H9 (cell line): ENCODE measurements at regions not wholly inside any gene's neighbourhood (a gene's known extent, or its start where the extent isn't known, plus 50 kb on each side); places are given as distances from the start of the nearest gene placed in this dataset.
"Not testable (repeated sequence)": the region's sequence is repeated elsewhere in the genome, so short reads cannot be mapped to it uniquely, and the experiment has no call there.

ENCODE experiments used
- DNase-seq: peaks from one replicate; pipeline ENCODE4 v3.0.0-alpha.2; 2017
- H2AFZ ChIP-seq: one replicate; pipeline ENCODE4 v1.6.1; 2013; ENCODE audit warnings: mild to moderate bottlenecking, low read length, control low read depth, moderate library complexity
- H2AK5ac ChIP-seq: 2 replicates; pipeline ENCODE4 v1.6.1; 2013; ENCODE audit warnings: low read length, control low read depth, mixed read lengths; ENCODE audit not compliant: insufficient read length
- H2BK120ac ChIP-seq: one replicate; pipeline ENCODE4 v1.6.1; 2013; ENCODE audit warnings: low read depth, mild to moderate bottlenecking, low read length, control low read depth, inconsistent platforms; ENCODE audit not compliant: poor library complexity, severe bottlenecking
- H2BK12ac ChIP-seq: 2 replicates; pipeline ENCODE4 v1.6.1; 2013; ENCODE audit warnings: low read length, control low read depth, mixed read lengths, low read depth; ENCODE audit not compliant: insufficient read length
- H2BK15ac ChIP-seq: 2 replicates; pipeline ENCODE4 v1.6.1; 2013; ENCODE audit warnings: low read depth, low read length, control low read depth
- H2BK20ac ChIP-seq: one replicate; pipeline ENCODE4 v1.6.1; 2013; ENCODE audit warnings: low read depth, mild to moderate bottlenecking, low read length, control low read depth, inconsistent platforms; ENCODE audit not compliant: poor library complexity, severe bottlenecking
- H2BK5ac ChIP-seq: 2 replicates; pipeline ENCODE4 v1.6.1; 2013; ENCODE audit warnings: low read length, control low read depth, mixed read lengths; ENCODE audit not compliant: insufficient read length
- H3K14ac ChIP-seq: 2 replicates; pipeline ENCODE4 v1.6.1; 2013; ENCODE audit warnings: low read length, control low read depth; ENCODE audit not compliant: insufficient read depth
- H3K18ac ChIP-seq: 2 replicates; pipeline ENCODE4 v1.6.1; 2013; ENCODE audit warnings: low read depth, mild to moderate bottlenecking, mixed read lengths, low read length, control low read depth; ENCODE audit not compliant: insufficient read length
- H3K23ac ChIP-seq: 2 replicates; pipeline ENCODE4 v1.6.1; 2013; ENCODE audit warnings: low read length, control low read depth, mixed read lengths, low read depth; ENCODE audit not compliant: insufficient read length
- H3K23me2 ChIP-seq: 2 replicates; pipeline ENCODE4 v1.6.1; 2013; ENCODE audit warnings: low read depth, mild to moderate bottlenecking, mixed read lengths, low read length, control low read depth; ENCODE audit not compliant: insufficient read length, poor library complexity, severe bottlenecking
- H3K27ac ChIP-seq: 2 replicates; pipeline ENCODE4 v1.5.1; 2013; ENCODE audit warnings: low read length, control low read depth, mixed read lengths, low read depth; ENCODE audit not compliant: insufficient read length
- H3K27me3 ChIP-seq: 2 replicates; pipeline ENCODE4 v1.6.1; 2013; ENCODE audit warnings: low read length, control low read depth, inconsistent platforms; ENCODE audit not compliant: insufficient read depth
- H3K4ac ChIP-seq: 2 replicates; pipeline ENCODE4 v1.6.1; 2013; ENCODE audit warnings: low read depth, mild to moderate bottlenecking, control low read depth, inconsistent platforms, low read length, moderate library complexity
- H3K4me1 ChIP-seq: 2 replicates; pipeline ENCODE4 v1.6.1; 2013; ENCODE audit warnings: low read length, control low read depth, inconsistent platforms; ENCODE audit not compliant: insufficient read depth
- H3K4me2 ChIP-seq: 2 replicates; pipeline ENCODE4 v1.6.1; 2013; ENCODE audit warnings: low read length, control low read depth, mixed read lengths; ENCODE audit not compliant: insufficient read length, insufficient read depth
- H3K56ac ChIP-seq: 2 replicates; pipeline ENCODE4 v1.6.1; 2013; ENCODE audit warnings: low read depth, mild to moderate bottlenecking, mixed read lengths, low read length, control low read depth; ENCODE audit not compliant: insufficient read length
- H3K79me1 ChIP-seq: 2 replicates; pipeline ENCODE4 v1.6.1; 2013; ENCODE audit warnings: low read depth, mild to moderate bottlenecking, moderate library complexity, low read length, control low read depth, inconsistent platforms; ENCODE audit not compliant: insufficient read depth, poor library complexity, severe bottlenecking
- H3K79me2 ChIP-seq: 2 replicates; pipeline ENCODE4 v1.6.1; 2013; ENCODE audit warnings: low read length, control low read depth, inconsistent platforms; ENCODE audit not compliant: insufficient read depth
- H3K9ac ChIP-seq: 2 replicates; pipeline ENCODE4 v1.6.1; 2013; ENCODE audit warnings: low read length, control low read depth, mixed read lengths; ENCODE audit not compliant: insufficient read length; ENCODE audit errors: extremely low read depth
- H3K9me3 ChIP-seq: one replicate; pipeline ENCODE4 v1.6.1; 2013; ENCODE audit warnings: low read depth, low read length, inconsistent platforms; ENCODE audit not compliant: control insufficient read depth
- H3T11ph ChIP-seq: one replicate; pipeline ENCODE4 v1.6.1; 2013; ENCODE audit warnings: mild to moderate bottlenecking, low read length, control low read depth, inconsistent platforms
- H4K20me1 ChIP-seq: one replicate; pipeline ENCODE4 v1.6.1; 2013; ENCODE audit not compliant: control insufficient read depth, insufficient read length, insufficient read depth
- H4K5ac ChIP-seq: 2 replicates; pipeline ENCODE4 v1.6.1; 2013; ENCODE audit warnings: low read depth, mild to moderate bottlenecking, mixed read lengths, low read length, control low read depth; ENCODE audit not compliant: insufficient read length
- H4K8ac ChIP-seq: replicated peaks from 2 replicates; pipeline ENCODE4 v1.6.1; 2013; ENCODE audit warnings: low read length, control low read depth, mixed read lengths, low read depth; ENCODE audit not compliant: insufficient read length
- H4K91ac ChIP-seq: 2 replicates; pipeline ENCODE4 v1.6.1; 2013; ENCODE audit warnings: low read depth, mild to moderate bottlenecking, moderate library complexity, mixed read lengths, low read length, control low read depth; ENCODE audit not compliant: insufficient read length
- H3K27ac Mint-ChIP-seq, 3 experiments: 2 replicates in 2 of 3; 3 replicates in 1 of 3; pipeline ENCODE4 v1.8.0; 2020 to 2021; ENCODE audit warnings: mixed read lengths in 3 of 3, mild to moderate bottlenecking in 1 of 3, moderate library complexity in 1 of 3
- H3K27me3 Mint-ChIP-seq: 2 replicates; pipeline ENCODE4 v1.8.0; 2021; ENCODE audit warnings: low read depth, mild to moderate bottlenecking, moderate library complexity, mixed read lengths
- H3K36me3 Mint-ChIP-seq, 3 experiments: 2 replicates in 2 of 3; 3 replicates in 1 of 3; pipeline ENCODE4 v1.8.0; 2020 to 2021; ENCODE audit warnings: low read depth in 3 of 3, mixed read lengths in 3 of 3; ENCODE audit not compliant: insufficient read depth in 1 of 3
- H3K4me1 Mint-ChIP-seq, 2 experiments: 2 replicates each; pipeline ENCODE4 v1.8.0; 2020; ENCODE audit warnings: mixed read lengths in 2 of 2
- H3K4me3 Mint-ChIP-seq, 2 experiments: 2 replicates in 1 of 2; 3 replicates in 1 of 2; pipeline ENCODE4 v1.8.0; 2020 to 2021; ENCODE audit warnings: mild to moderate bottlenecking in 2 of 2, mixed read lengths in 2 of 2, moderate library complexity in 1 of 2
- H3K9me3 Mint-ChIP-seq, 2 experiments: 2 replicates in 1 of 2; 3 replicates in 1 of 2; pipeline ENCODE4 v1.8.0; 2020; ENCODE audit warnings: mild to moderate bottlenecking in 2 of 2, mixed read lengths in 2 of 2, moderate library complexity in 1 of 2
- WGBS: extraction: QIAGEN DNeasy Blood & Tissue Kit; methylation state at CpG from one replicate; pipeline ENCODE4 v1.1.7; 2013; ENCODE audit warnings: missing lambda C conversion rate, low lambda C conversion rate, mixed read lengths; ENCODE audit not compliant: insufficient read length; ENCODE audit errors: extremely low coverage; 5-methylcytosine and 5-hydroxymethylcytosine counted together
- TF ChIP-seq, protein P1 (sequence below): fragments of 200-600 bp; sonication (generic); conservative IDR thresholded peaks from 3 replicates; pipeline ENCODE4 v1.8.0; 2021; ENCODE audit warnings: antibody characterized with exemption, mild to moderate bottlenecking

DNA sequence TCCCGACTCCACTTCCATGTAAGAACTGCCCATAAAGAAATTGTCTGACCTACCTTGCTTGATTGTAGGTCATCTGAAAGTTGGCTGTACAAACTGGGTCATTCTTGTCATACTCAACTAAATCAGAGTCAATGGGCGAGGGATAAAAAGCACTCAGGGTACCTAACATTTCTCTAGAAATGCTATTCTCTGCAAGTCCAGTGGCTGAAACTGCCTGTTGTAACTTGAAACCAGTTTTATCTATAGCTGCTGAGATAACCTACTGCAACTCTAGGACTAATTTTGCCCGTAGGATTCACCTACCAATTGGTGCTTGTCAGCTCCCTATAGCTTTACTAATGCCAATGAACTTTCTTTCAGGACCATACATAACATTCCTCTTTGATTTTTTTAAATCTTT is 100.1 kb upstream of the GRIN2A start:
- peaks cover 4 to 14% (median 8%) of the 10 kb centered on the region in 3 experiments for H3K36me3 Mint-ChIP-seq
- peaks cover 10 to 14% of the 10 kb centered on the region in 2 experiments for H3K4me1 Mint-ChIP-seq
- Histone ChIP-seq H3K9ac (no peak overlapping the region), H3K79me1 (no peaks in the 10 kb centered on the region), H3K23ac (no peak overlapping the region), H3K9me3 (no peaks in the 10 kb centered on the region), H3K79me2 (no peaks in the 10 kb centered on the region), H3K4me2 (no peak overlapping the region), H2BK12ac (no peak overlapping the region), H4K5ac (no peak overlapping the region), H4K91ac (no peak overlapping the region), H3K23me2 (no peaks in the 10 kb centered on the region), H2AFZ (no peak overlapping the region), H2BK20ac (no peak overlapping the region), H3K27ac (no peak overlapping the region), H3K18ac (no peak overlapping the region), H3K4ac (no peak overlapping the region), H3K14ac (no peak overlapping the region), H2BK120ac (no peak overlapping the region), H3K56ac (no peak overlapping the region), H3T11ph (no peak overlapping the region), H2AK5ac (no peak overlapping the region), H4K8ac (no peak overlapping the region), H3K4me1 (no peaks in the 10 kb centered on the region), H2BK5ac (no peak overlapping the region), H4K20me1 (no peaks in the 10 kb centered on the region), H2BK15ac (no peak overlapping the region), H3K27me3 (no peaks in the 10 kb centered on the region)
- TF ChIP-seq, protein P1, sequence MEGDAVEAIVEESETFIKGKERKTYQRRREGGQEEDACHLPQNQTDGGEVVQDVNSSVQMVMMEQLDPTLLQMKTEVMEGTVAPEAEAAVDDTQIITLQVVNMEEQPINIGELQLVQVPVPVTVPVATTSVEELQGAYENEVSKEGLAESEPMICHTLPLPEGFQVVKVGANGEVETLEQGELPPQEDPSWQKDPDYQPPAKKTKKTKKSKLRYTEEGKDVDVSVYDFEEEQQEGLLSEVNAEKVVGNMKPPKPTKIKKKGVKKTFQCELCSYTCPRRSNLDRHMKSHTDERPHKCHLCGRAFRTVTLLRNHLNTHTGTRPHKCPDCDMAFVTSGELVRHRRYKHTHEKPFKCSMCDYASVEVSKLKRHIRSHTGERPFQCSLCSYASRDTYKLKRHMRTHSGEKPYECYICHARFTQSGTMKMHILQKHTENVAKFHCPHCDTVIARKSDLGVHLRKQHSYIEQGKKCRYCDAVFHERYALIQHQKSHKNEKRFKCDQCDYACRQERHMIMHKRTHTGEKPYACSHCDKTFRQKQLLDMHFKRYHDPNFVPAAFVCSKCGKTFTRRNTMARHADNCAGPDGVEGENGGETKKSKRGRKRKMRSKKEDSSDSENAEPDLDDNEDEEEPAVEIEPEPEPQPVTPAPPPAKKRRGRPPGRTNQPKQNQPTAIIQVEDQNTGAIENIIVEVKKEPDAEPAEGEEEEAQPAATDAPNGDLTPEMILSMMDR: no peak
- H3K9me3 Mint-ChIP-seq: peaks cover 26 to 32% of the 10 kb centered on the region in 2 experiments
- no peak for DNase-seq
- H3K27ac Mint-ChIP-seq: no peak overlapping the region
- WGBS: no CpG with 5 or more reads among the region's 3 CpGs
- peaks cover 3% of the 10 kb centered on the region for H3K27me3 Mint-ChIP-seq
- H3K4me3 Mint-ChIP-seq: no peak overlapping the region

DNA sequence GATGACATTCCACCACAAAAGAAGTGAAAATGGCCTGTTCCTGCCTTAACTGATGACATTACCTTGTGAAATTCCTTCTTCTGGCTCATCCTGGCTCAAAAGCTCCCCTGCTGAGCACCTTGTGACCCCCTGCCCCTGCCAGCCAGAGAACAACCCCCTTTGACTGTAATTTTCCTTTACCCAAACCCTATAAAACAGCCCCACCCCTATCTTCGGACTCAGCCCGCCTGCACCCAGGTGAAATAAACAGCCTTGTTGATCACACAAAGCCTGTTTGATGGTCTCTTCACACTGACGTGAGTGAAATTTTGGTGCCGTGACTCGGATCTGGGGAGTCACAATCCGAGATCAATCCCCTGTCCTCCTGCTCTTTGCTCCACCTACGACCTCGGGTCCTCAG is 101.0 kb upstream of the GRIN2A start:
- H4K91ac ChIP-seq, H4K20me1 ChIP-seq, H3K14ac ChIP-seq, H3K23ac ChIP-seq, H3K18ac ChIP-seq, H2AFZ ChIP-seq, H4K8ac ChIP-seq, H2BK15ac ChIP-seq, H2AK5ac ChIP-seq, H3K4me2 ChIP-seq, H3K23me2 ChIP-seq, H2BK12ac ChIP-seq, H3K36me3 Mint-ChIP-seq, H3K4me1 ChIP-seq, H3K27me3 ChIP-seq, H4K5ac ChIP-seq, H3K56ac ChIP-seq, H3K4ac ChIP-seq, H3K79me2 ChIP-seq, H3K4me3 Mint-ChIP-seq, DNase-seq, H2BK120ac ChIP-seq, H2BK5ac ChIP-seq, H3K9me3 ChIP-seq, H3K27me3 Mint-ChIP-seq, H2BK20ac ChIP-seq, H3K9ac ChIP-seq, H3T11ph ChIP-seq, H3K27ac ChIP-seq, H3K79me1 ChIP-seq: not testable (repeated sequence)
- peaks cover 20 to 23% of the 10 kb centered on the region in 2 experiments for H3K9me3 Mint-ChIP-seq
- H3K27ac Mint-ChIP-seq: peak overlapping the region in 1 of 3 experiments; percentile 1; a peak in 2 of 7 replicates
- WGBS: no CpG with 5 or more reads among the region's 8 CpGs
- peaks cover 10 to 14% of the 10 kb centered on the region in 2 experiments for H3K4me1 Mint-ChIP-seq
